GM12878 (cell line): ENCODE measurements at regions not wholly inside any gene's neighbourhood (a gene's known extent, or its start where the extent isn't known, plus 50 kb on each side); places are given as distances from the start of the nearest gene placed in this dataset.
"Not testable (repeated sequence)": the region's sequence is repeated elsewhere in the genome, so short reads cannot be mapped to it uniquely, and the experiment has no call there.

Source experiments
- CTCF ChIP-seq, 3 experiments: IDR thresholded peaks in 2 of 3; conservative IDR thresholded peaks in 1 of 3; 2 replicates each; pipeline ENCODE4 v1.5.1; 2011; ENCODE audit warnings: low read depth in 3 of 3, low read length in 3 of 3, mild to moderate bottlenecking in 3 of 3, control low read depth in 2 of 3, moderate library complexity in 2 of 3, inconsistent platforms in 1 of 3, mixed read lengths in 1 of 3; ENCODE audit not compliant: control insufficient read depth in 2 of 3, insufficient read depth in 1 of 3; ENCODE audit errors: extremely low read depth in 1 of 3
- EP300 ChIP-seq, 2 experiments: fragments of 150-350 bp in 1 of 2; IDR thresholded peaks; 2 replicates each; pipeline ENCODE4 v1.6.1; 2011 to 2012; ENCODE audit warnings: low read depth in 2 of 2, low read length in 2 of 2, borderline replicate concordance in 1 of 2, improper control_type of control experiment in 1 of 2, inconsistent platforms in 1 of 2; ENCODE audit not compliant: control insufficient read depth in 1 of 2
- FOXM1 ChIP-seq: IDR thresholded peaks from 2 replicates; pipeline ENCODE4 v1.6.1; 2012; ENCODE audit warnings: low read depth, mild to moderate bottlenecking, inconsistent platforms, low read length, moderate library complexity
- KDM1A ChIP-seq: fragments of 200-600 bp; sonication (generic); IDR thresholded peaks from 2 replicates; pipeline ENCODE4 v1.6.1; 2016; ENCODE audit warnings: borderline replicate concordance
- RAD21 ChIP-seq: IDR thresholded peaks from 2 replicates; pipeline ENCODE4 v1.6.1; 2011; ENCODE audit warnings: mild to moderate bottlenecking, low read depth, low read length, moderate library complexity; ENCODE audit not compliant: insufficient read depth
- RBBP5 ChIP-seq: fragments of 200-600 bp; sonication (generic); conservative IDR thresholded peaks from 2 replicates; pipeline ENCODE4 v1.6.1; 2016
- REST ChIP-seq: IDR thresholded peaks from 2 replicates; pipeline ENCODE4 v1.6.1; 2012; ENCODE audit warnings: mild to moderate bottlenecking, low read depth, low read length
- SMC3 ChIP-seq: IDR thresholded peaks from 2 replicates; pipeline ENCODE4 v1.6.1; 2011; ENCODE audit warnings: low read length, improper control_type of control experiment, borderline replicate concordance
- ZBTB33 ChIP-seq: fragments of 450-650 bp; IDR thresholded peaks from 2 replicates; pipeline ENCODE4 v1.6.1; 2017; ENCODE audit warnings: mild to moderate bottlenecking

- TF ChIP-seq FOXM1; RAD21; RBBP5; KDM1A; CTCF (IDR thresholded peaks at IDR 0.05 in 2 of 3, conservative IDR thresholded peaks at IDR 0.05 in 1 of 3; ENCODE audit: control insufficient read depth in 2 of 3, extremely low read depth in 1 of 3, insufficient read depth in 1 of 3, low read depth in 3 of 3, low read length in 3 of 3); EP300 (IDR thresholded peaks at IDR 0.05; ENCODE audit: borderline replicate concordance in 1 of 2, control insufficient read depth in 1 of 2, low read depth in 2 of 2, low read length in 2 of 2); SMC3; REST; ZBTB33: not testable (repeated sequence)
Measured at GRCh38 chr1:146393796-146394195, 165.0 kb upstream of the NOTCH2NLA start.
